ENCODE measurements at regions not wholly inside any gene's neighbourhood (a gene's known extent, or its start where the extent isn't known, plus 50 kb on each side); places are given as distances from the start of the nearest gene placed in this dataset.

GRCh38 chr5:174344335-174344734 lies 298.8 kb downstream of the NSG2 start:
- no peaks in the 10 kb centered on the region for H3K9me3 Mint-ChIP-seq
- H3K4me1 Mint-ChIP-seq, result no peaks in the 10 kb centered on the region
- no peak overlapping the region for H3K27ac Mint-ChIP-seq (ENCODE audit: unreplicated experiment)
- no peaks in the 10 kb centered on the region for H3K36me3 Mint-ChIP-seq (ENCODE audit: low read depth)
- peaks cover 13% of the 10 kb centered on the region for H3K27me3 Mint-ChIP-seq (ENCODE audit: low read depth)
- TF ChIP-seq CTCF (conservative IDR thresholded peaks at IDR 0.05), result no peak
- no peak overlapping the region for H3K4me3 Mint-ChIP-seq
- no peak for DNase-seq (ENCODE audit: low read depth, low spot score)

DNA sequence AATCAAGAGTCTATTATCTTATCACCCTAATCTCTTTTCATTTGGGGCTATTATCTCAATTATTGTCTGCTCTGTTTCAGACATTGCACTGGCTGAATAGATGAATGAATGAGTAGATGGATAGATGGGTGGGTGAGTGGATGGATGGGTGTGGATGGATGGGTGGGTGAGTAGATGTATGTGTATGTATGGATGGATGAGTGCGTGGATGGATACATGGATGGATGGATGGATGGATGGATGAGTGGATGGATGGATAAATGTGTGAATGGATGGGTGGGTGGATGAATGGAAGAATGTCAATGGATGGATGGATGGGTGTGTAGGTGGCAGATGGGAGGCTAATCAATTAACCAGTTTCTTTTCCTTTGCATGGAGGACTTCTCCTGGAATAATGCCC lies 301.7 kb downstream of the NSG2 start:
- H3K4me1 Mint-ChIP-seq, result no peaks in the 10 kb centered on the region
- H3K9me3 Mint-ChIP-seq, result no peaks in the 10 kb centered on the region
- DNase-seq (ENCODE audit: low read depth, low spot score), result no peak
- peaks cover 35% of the 10 kb centered on the region for H3K27me3 Mint-ChIP-seq (ENCODE audit: low read depth)
- no peak for TF ChIP-seq CTCF (conservative IDR thresholded peaks at IDR 0.05)
- no peak overlapping the region for H3K4me3 Mint-ChIP-seq
- no peaks in the 10 kb centered on the region for H3K36me3 Mint-ChIP-seq (ENCODE audit: low read depth)
- H3K27ac Mint-ChIP-seq (ENCODE audit: unreplicated experiment), result no peak overlapping the region

GRCh38 chr5:174348311-174348981 lies 302.9 kb downstream of the NSG2 start:
- Mint-ChIP-seq H3K27me3 (ENCODE audit: low read depth) (peaks cover 38% of the 10 kb centered on the region), H3K27ac (ENCODE audit: unreplicated experiment) (no peak overlapping the region), H3K4me3 (no peak overlapping the region), H3K36me3 (ENCODE audit: low read depth) (no peaks in the 10 kb centered on the region), H3K4me1 (no peaks in the 10 kb centered on the region), H3K9me3 (no peaks in the 10 kb centered on the region)
- DNase-seq (ENCODE audit: low read depth, low spot score), result no peak
- no peak for TF ChIP-seq CTCF (conservative IDR thresholded peaks at IDR 0.05)

- Mint-ChIP-seq H3K4me3 (no peak overlapping the region), H3K4me1 (no peaks in the 10 kb centered on the region), H3K36me3 (ENCODE audit: low read depth) (no peaks in the 10 kb centered on the region), H3K27ac (ENCODE audit: unreplicated experiment) (no peak overlapping the region), H3K27me3 (ENCODE audit: low read depth) (peaks cover 30% of the 10 kb centered on the region), H3K9me3 (no peaks in the 10 kb centered on the region)
- no peak for DNase-seq (ENCODE audit: low read depth, low spot score)
- TF ChIP-seq CTCF (conservative IDR thresholded peaks at IDR 0.05), result no peak
Observed at GRCh38 chr5:174352681-174353080, 307.2 kb downstream of the NSG2 start.

- peaks cover 6% of the 10 kb centered on the region for H3K4me1 Mint-ChIP-seq
- H3K36me3 Mint-ChIP-seq (ENCODE audit: low read depth), result no peaks in the 10 kb centered on the region
- H3K4me3 Mint-ChIP-seq, result no peak overlapping the region
- H3K27me3 Mint-ChIP-seq (ENCODE audit: low read depth), result peaks cover 23% of the 10 kb centered on the region
- no peak for TF ChIP-seq CTCF (conservative IDR thresholded peaks at IDR 0.05)
- no peak for DNase-seq (ENCODE audit: low read depth, low spot score)
- H3K9me3 Mint-ChIP-seq, result no peaks in the 10 kb centered on the region
- H3K27ac Mint-ChIP-seq (ENCODE audit: unreplicated experiment), result no peak overlapping the region
Observed at GRCh38 chr5:174354571-174354970, 309.1 kb downstream of the NSG2 start.
